ENCODE measurements at regions not wholly inside any gene's neighbourhood (a gene's known extent, or its start where the extent isn't known, plus 50 kb on each side); places are given as distances from the start of the nearest gene placed in this dataset.

GRCh38 chr18:55950379-55951166, 362.6 kb upstream of the TCF4 start:
- no peaks in the 10 kb centered on the region for H3K27me3 ChIP-seq (replicated peaks in 1 of 2; ENCODE audit: control insufficient read depth in 2 of 2, extremely low read depth in 1 of 2, insufficient read depth in 2 of 2, low read length in 1 of 2)
- POLR2A ChIA-PET, result no interaction called here
- CTCF ChIA-PET, result no interaction called here
- no peaks in the 10 kb centered on the region for H3K36me3 Mint-ChIP-seq
- H3K27me3 Mint-ChIP-seq, result peaks cover 0 to 5% of the 10 kb centered on the region in 2 donors
- ATAC-seq (replicated peaks in 1 of 4) (no peak), DNase-seq (no peak)
- H3K27ac ChIP-seq (ENCODE audit: low read length), result no peak overlapping the region
- no peaks in the 10 kb centered on the region for H3K9me3 ChIP-seq
- H3K27ac Mint-ChIP-seq, result no peak overlapping the region
- H3K36me3 ChIP-seq (ENCODE audit: control insufficient read depth in 2 of 2, extremely low read depth in 1 of 2, insufficient read depth in 1 of 2, low read length in 1 of 2), result no peaks in the 10 kb centered on the region
- no peak overlapping the region for H3K4me3 Mint-ChIP-seq
- 83% methylated on average over 7 of the region's 14 CpGs for WGBS (ENCODE audit: insufficient coverage)
- H3K9me3 Mint-ChIP-seq, result peaks cover 0 to 5% (median 3%) of the 10 kb centered on the region in 3 donors
- no peaks in the 10 kb centered on the region for H3K4me1 ChIP-seq (ENCODE audit: control insufficient read depth in 1 of 2, extremely low read depth in 1 of 2, insufficient read depth in 2 of 2, low read length in 2 of 2)
- no peak overlapping the region for H3K4me3 ChIP-seq (ENCODE audit: control insufficient read depth in 1 of 2, extremely low read depth in 1 of 2, low read length in 1 of 2)
- H3K4me1 Mint-ChIP-seq, result no peaks in the 10 kb centered on the region

GRCh38 chr18:55934821-55935220, 346.8 kb upstream of the TCF4 start:
- H3K4me1 ChIP-seq (ENCODE audit: control insufficient read depth in 1 of 2, extremely low read depth in 1 of 2, insufficient read depth in 2 of 2, low read length in 2 of 2), result no peaks in the 10 kb centered on the region
- peaks cover 8 to 17% (median 16%) of the 10 kb centered on the region in 3 donors for H3K9me3 Mint-ChIP-seq

GRCh38 chr18:55932675-55933074, 344.7 kb upstream of the TCF4 start:
- H3K27ac ChIP-seq (ENCODE audit: low read length), result no peak overlapping the region
- H3K4me1 Mint-ChIP-seq, result no peaks in the 10 kb centered on the region
- H3K4me3 ChIP-seq (ENCODE audit: control insufficient read depth in 1 of 2, extremely low read depth in 1 of 2, low read length in 1 of 2), result no peak overlapping the region
- H3K9me3 Mint-ChIP-seq, result peaks cover 8 to 13% (median 9%) of the 10 kb centered on the region in 3 donors
- H3K4me3 Mint-ChIP-seq, result no peak overlapping the region
- H3K27me3 ChIP-seq (replicated peaks in 1 of 2; ENCODE audit: control insufficient read depth in 2 of 2, extremely low read depth in 1 of 2, insufficient read depth in 2 of 2, low read length in 1 of 2), result no peaks in the 10 kb centered on the region
- ChIA-PET POLR2A (no interaction called here), CTCF (no interaction called here)
- H3K36me3 Mint-ChIP-seq, result no peaks in the 10 kb centered on the region
- WGBS (ENCODE audit: insufficient coverage), result no CpG with 5 or more reads among the region's 1 CpG
- no peak overlapping the region for H3K27ac Mint-ChIP-seq
- H3K27me3 Mint-ChIP-seq, result no peaks in the 10 kb centered on the region
- H3K4me1 ChIP-seq (ENCODE audit: control insufficient read depth in 1 of 2, extremely low read depth in 1 of 2, insufficient read depth in 2 of 2, low read length in 2 of 2), result no peaks in the 10 kb centered on the region
- peaks cover 3% of the 10 kb centered on the region for H3K9me3 ChIP-seq
- no peaks in the 10 kb centered on the region for H3K36me3 ChIP-seq (ENCODE audit: control insufficient read depth in 2 of 2, extremely low read depth in 1 of 2, insufficient read depth in 1 of 2, low read length in 1 of 2)
- ATAC-seq (replicated peaks in 1 of 4), result no peak
- DNase-seq, result no peak

More at GRCh38 chr18:55934821-55935220, 346.8 kb upstream of the TCF4 start:
- ChIA-PET CTCF (no interaction called here), POLR2A (no interaction called here)
- Histone ChIP-seq H3K27me3 (replicated peaks in 1 of 2; ENCODE audit: control insufficient read depth in 2 of 2, extremely low read depth in 1 of 2, insufficient read depth in 2 of 2, low read length in 1 of 2) (no peaks in the 10 kb centered on the region), H3K4me3 (ENCODE audit: control insufficient read depth in 1 of 2, extremely low read depth in 1 of 2, low read length in 1 of 2) (no peak overlapping the region), H3K36me3 (ENCODE audit: control insufficient read depth in 2 of 2, extremely low read depth in 1 of 2, insufficient read depth in 1 of 2, low read length in 1 of 2) (no peaks in the 10 kb centered on the region), H3K27ac (ENCODE audit: low read length) (no peak overlapping the region), H3K9me3 (peaks cover 3% of the 10 kb centered on the region)
- Mint-ChIP-seq H3K4me1 (no peaks in the 10 kb centered on the region), H3K36me3 (no peaks in the 10 kb centered on the region), H3K27me3 (no peaks in the 10 kb centered on the region), H3K4me3 (no peak overlapping the region), H3K27ac (no peak overlapping the region)
- no peak for ATAC-seq (replicated peaks in 1 of 4)
- no peak for DNase-seq

GRCh38 chr18:55927831-55928230, 339.8 kb upstream of the TCF4 start:
- CTCF ChIA-PET, result no interaction called here
- Mint-ChIP-seq H3K36me3 (no peaks in the 10 kb centered on the region), H3K4me3 (no peak overlapping the region), H3K27me3 (no peaks in the 10 kb centered on the region), H3K27ac (no peak overlapping the region), H3K4me1 (no peaks in the 10 kb centered on the region), H3K9me3 (peaks cover 0 to 8% (median 2%) of the 10 kb centered on the region in 3 donors)
- H3K36me3 ChIP-seq (ENCODE audit: control insufficient read depth in 2 of 2, extremely low read depth in 1 of 2, insufficient read depth in 1 of 2, low read length in 1 of 2), result no peaks in the 10 kb centered on the region
- no peak for ATAC-seq (replicated peaks in 1 of 4)
- WGBS (ENCODE audit: insufficient coverage), result no CpG with 5 or more reads among the region's 3 CpGs
- H3K4me1 ChIP-seq (ENCODE audit: control insufficient read depth in 1 of 2, extremely low read depth in 1 of 2, insufficient read depth in 2 of 2, low read length in 2 of 2), result no peaks in the 10 kb centered on the region
- H3K27ac ChIP-seq (ENCODE audit: low read length), result no peak overlapping the region
- no peak overlapping the region for H3K4me3 ChIP-seq (ENCODE audit: control insufficient read depth in 1 of 2, extremely low read depth in 1 of 2, low read length in 1 of 2)
- H3K27me3 ChIP-seq (replicated peaks in 1 of 2; ENCODE audit: control insufficient read depth in 2 of 2, extremely low read depth in 1 of 2, insufficient read depth in 2 of 2, low read length in 1 of 2), result no peaks in the 10 kb centered on the region
- no peak for DNase-seq
- H3K9me3 ChIP-seq, result no peaks in the 10 kb centered on the region
- POLR2A ChIA-PET, result no interaction called here

GRCh38 chr18:55925772-55926171, 337.8 kb upstream of the TCF4 start:
- no peak overlapping the region for H3K4me3 Mint-ChIP-seq
- 71% methylated on average over 2 of the region's 5 CpGs for WGBS (ENCODE audit: insufficient coverage)
- ChIA-PET POLR2A (no interaction called here), CTCF (no interaction called here)
- ATAC-seq (replicated peaks in 1 of 4) (no peak), DNase-seq (no peak)
- H3K27ac ChIP-seq (ENCODE audit: low read length), result no peak overlapping the region
- no peaks in the 10 kb centered on the region for H3K27me3 Mint-ChIP-seq
- peaks cover 0 to 5% (median 5%) of the 10 kb centered on the region in 3 donors for H3K9me3 Mint-ChIP-seq
- H3K36me3 ChIP-seq (ENCODE audit: control insufficient read depth in 2 of 2, extremely low read depth in 1 of 2, insufficient read depth in 1 of 2, low read length in 1 of 2), result no peaks in the 10 kb centered on the region
- no peaks in the 10 kb centered on the region for H3K36me3 Mint-ChIP-seq
- no peaks in the 10 kb centered on the region for H3K4me1 ChIP-seq (ENCODE audit: control insufficient read depth in 1 of 2, extremely low read depth in 1 of 2, insufficient read depth in 2 of 2, low read length in 2 of 2)
- no peaks in the 10 kb centered on the region for H3K9me3 ChIP-seq
- no peaks in the 10 kb centered on the region for H3K4me1 Mint-ChIP-seq
- no peak overlapping the region for H3K4me3 ChIP-seq (ENCODE audit: control insufficient read depth in 1 of 2, extremely low read depth in 1 of 2, low read length in 1 of 2)
- H3K27me3 ChIP-seq (replicated peaks in 1 of 2; ENCODE audit: control insufficient read depth in 2 of 2, extremely low read depth in 1 of 2, insufficient read depth in 2 of 2, low read length in 1 of 2), result no peaks in the 10 kb centered on the region
- no peak overlapping the region for H3K27ac Mint-ChIP-seq

GRCh38 chr18:55920063-55920462, 332.1 kb upstream of the TCF4 start:
- Histone ChIP-seq H3K27ac (ENCODE audit: low read length) (no peak overlapping the region), H3K9me3 (no peaks in the 10 kb centered on the region), H3K36me3 (ENCODE audit: control insufficient read depth in 2 of 2, extremely low read depth in 1 of 2, insufficient read depth in 1 of 2, low read length in 1 of 2) (no peaks in the 10 kb centered on the region), H3K4me1 (ENCODE audit: control insufficient read depth in 1 of 2, extremely low read depth in 1 of 2, insufficient read depth in 2 of 2, low read length in 2 of 2) (no peaks in the 10 kb centered on the region), H3K27me3 (replicated peaks in 1 of 2; ENCODE audit: control insufficient read depth in 2 of 2, extremely low read depth in 1 of 2, insufficient read depth in 2 of 2, low read length in 1 of 2) (no peaks in the 10 kb centered on the region), H3K4me3 (ENCODE audit: control insufficient read depth in 1 of 2, extremely low read depth in 1 of 2, low read length in 1 of 2) (no peak overlapping the region)
- H3K36me3 Mint-ChIP-seq, result no peaks in the 10 kb centered on the region
- DNase-seq, result no peak
- H3K9me3 Mint-ChIP-seq, result peaks cover 4 to 16% (median 5%) of the 10 kb centered on the region in 3 donors
- no peak overlapping the region for H3K4me3 Mint-ChIP-seq
- 100% methylated on average over 1 of the region's 2 CpGs for WGBS (ENCODE audit: insufficient coverage)
- peaks cover 0 to under 1% of the 10 kb centered on the region in 2 donors for H3K27me3 Mint-ChIP-seq
- ChIA-PET POLR2A (no interaction called here), CTCF (no interaction called here)
- ATAC-seq (replicated peaks in 1 of 4), result no peak
- H3K4me1 Mint-ChIP-seq, result no peaks in the 10 kb centered on the region
- H3K27ac Mint-ChIP-seq, result no peak overlapping the region

GRCh38 chr18:55918444-55918843, 330.5 kb upstream of the TCF4 start:
- H3K4me1 Mint-ChIP-seq, result no peaks in the 10 kb centered on the region
- ChIA-PET CTCF (no interaction called here), POLR2A (no interaction called here)
- ATAC-seq (replicated peaks in 1 of 4) (no peak), DNase-seq (no peak)
- no peak overlapping the region for H3K27ac Mint-ChIP-seq
- no peaks in the 10 kb centered on the region for H3K9me3 ChIP-seq
- H3K27me3 Mint-ChIP-seq, result peaks cover 0 to 6% of the 10 kb centered on the region in 2 donors
- H3K27me3 ChIP-seq (replicated peaks in 1 of 2; ENCODE audit: control insufficient read depth in 2 of 2, extremely low read depth in 1 of 2, insufficient read depth in 2 of 2, low read length in 1 of 2), result no peaks in the 10 kb centered on the region
- peaks cover 4 to 20% (median 5%) of the 10 kb centered on the region in 3 donors for H3K9me3 Mint-ChIP-seq
- no peak overlapping the region for H3K27ac ChIP-seq (ENCODE audit: low read length)
- H3K36me3 ChIP-seq (ENCODE audit: control insufficient read depth in 2 of 2, extremely low read depth in 1 of 2, insufficient read depth in 1 of 2, low read length in 1 of 2), result no peaks in the 10 kb centered on the region
- H3K36me3 Mint-ChIP-seq, result no peaks in the 10 kb centered on the region
- no peak overlapping the region for H3K4me3 Mint-ChIP-seq
- no peaks in the 10 kb centered on the region for H3K4me1 ChIP-seq (ENCODE audit: control insufficient read depth in 1 of 2, extremely low read depth in 1 of 2, insufficient read depth in 2 of 2, low read length in 2 of 2)
- 90% methylated on average over 5 of the region's 6 CpGs for WGBS (ENCODE audit: insufficient coverage)
- no peak overlapping the region for H3K4me3 ChIP-seq (ENCODE audit: control insufficient read depth in 1 of 2, extremely low read depth in 1 of 2, low read length in 1 of 2)
